Peyer's patch (tissue), 4 donors: ENCODE measurements at regions not wholly inside any gene's neighbourhood (a gene's known extent, or its start where the extent isn't known, plus 50 kb on each side); places are given as distances from the start of the nearest gene placed in this dataset.
"Not testable (repeated sequence)": the region's sequence is repeated elsewhere in the genome, so short reads cannot be mapped to it uniquely, and the experiment has no call there.

Source experiments
- DNase-seq, 3 donors: peaks; one replicate each; pipeline ENCODE4 v3.0.0-alpha.2; 2017 to 2019
- H3K27ac ChIP-seq, 4 donors: fragments of 200-600 bp; sonication (generic); one replicate each; pipeline ENCODE4 v1.5.1; 2016 to 2019
- H3K27me3 ChIP-seq, 2 donors: fragments of 200-600 bp; sonication (generic); one replicate each; pipeline ENCODE4 v1.5.1; 2019
- H3K36me3 ChIP-seq, 3 donors: fragments of 200-600 bp; sonication (generic); one replicate each; pipeline ENCODE4 v1.5.1; 2016 to 2019
- H3K4me1 ChIP-seq, 4 donors: fragments of 200-600 bp; sonication (generic); one replicate each; pipeline ENCODE4 v1.5.1; 2016 to 2019
- H3K4me3 ChIP-seq, 4 donors: fragments of 200-600 bp; sonication (generic); 1 replicate in 3 of 4; 2 replicates in 1 of 4; pipeline ENCODE4 v1.5.1; 2016 to 2019; ENCODE audit warnings: mild to moderate bottlenecking in 1 of 4
- H3K9me3 ChIP-seq, 4 donors: fragments of 200-600 bp; sonication (generic); one replicate each; pipeline ENCODE4 v1.5.1; 2016 to 2019; ENCODE audit warnings: mild to moderate bottlenecking in 1 of 4
- POLR2A ChIP-seq, 2 donors: fragments of 450-650 bp; IDR thresholded peaks; one replicate each; pipeline ENCODE4 v1.5.1; 2017; ENCODE audit warnings: antibody characterized with exemption in 2 of 2, mild to moderate bottlenecking in 2 of 2, moderate library complexity in 2 of 2
- TF ChIP-seq, protein P1 (sequence below), 6 experiments: fragments of 450-650 bp in 4 of 6; fragments of 200-600 bp in 2 of 6; sonication (generic) in 1 of 6; IDR thresholded peaks; one replicate each; pipeline ENCODE4 v1.5.1; 2017 to 2019; ENCODE audit warnings: antibody characterized with exemption in 6 of 6, mild to moderate bottlenecking in 3 of 6, moderate library complexity in 1 of 6

DNA sequence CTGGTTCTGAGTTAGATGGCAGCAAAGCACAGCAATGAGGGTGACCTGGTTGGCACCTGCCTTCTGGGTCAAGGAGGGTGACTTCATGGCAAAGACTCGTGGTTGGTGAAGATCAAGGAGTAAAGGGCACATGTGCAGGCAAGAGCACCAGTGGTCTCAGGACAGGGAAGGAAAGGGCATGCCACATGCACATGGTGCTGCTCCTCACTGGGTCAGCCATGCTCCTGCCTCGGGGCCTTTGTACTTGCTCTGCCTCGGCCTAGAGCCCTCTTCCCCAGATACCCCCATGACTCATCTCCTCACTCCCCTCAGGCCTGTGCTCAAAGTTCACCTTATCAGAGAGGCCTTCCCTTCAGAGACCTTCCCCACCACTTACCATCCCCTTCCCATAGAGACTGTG, 106.7 kb upstream of the KDM7A start:
- H3K36me3 ChIP-seq: no peaks in the 10 kb centered on the region
- H3K27me3 ChIP-seq: no peaks in the 10 kb centered on the region
- no peaks in the 10 kb centered on the region for H3K9me3 ChIP-seq
- H3K4me1 ChIP-seq: no peaks in the 10 kb centered on the region
- H3K27ac ChIP-seq: no peak overlapping the region
- TF ChIP-seq POLR2A (IDR thresholded peaks at IDR 0.05): no peak
- no peak for DNase-seq
- no peak overlapping the region for H3K4me3 ChIP-seq

DNA sequence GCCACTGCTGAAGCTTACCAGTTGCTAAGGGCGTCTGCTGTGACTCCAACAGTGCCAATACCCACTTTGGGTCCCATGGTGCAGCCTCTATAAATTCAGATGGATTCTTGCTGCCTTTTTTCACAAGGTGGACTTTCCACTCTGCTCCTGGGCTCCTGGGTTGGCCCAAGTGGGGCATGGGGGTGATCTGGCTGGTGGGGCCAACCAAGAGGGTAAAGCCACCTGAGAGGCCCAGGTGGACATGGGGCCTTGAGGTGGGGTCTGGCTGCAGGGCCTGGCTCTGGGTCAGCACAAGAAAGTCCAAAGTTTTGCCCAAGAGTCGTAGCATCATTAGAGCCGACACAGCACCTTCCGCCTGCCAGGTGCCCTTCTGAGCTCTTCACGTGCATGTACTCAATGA, 105.2 kb upstream of the KDM7A start:
- Histone ChIP-seq H3K27ac (no peak overlapping the region), H3K27me3 (no peaks in the 10 kb centered on the region), H3K36me3 (no peaks in the 10 kb centered on the region), H3K4me1 (no peaks in the 10 kb centered on the region), H3K9me3 (no peaks in the 10 kb centered on the region), H3K4me3 (no peak overlapping the region)
- TF ChIP-seq, protein P1, sequence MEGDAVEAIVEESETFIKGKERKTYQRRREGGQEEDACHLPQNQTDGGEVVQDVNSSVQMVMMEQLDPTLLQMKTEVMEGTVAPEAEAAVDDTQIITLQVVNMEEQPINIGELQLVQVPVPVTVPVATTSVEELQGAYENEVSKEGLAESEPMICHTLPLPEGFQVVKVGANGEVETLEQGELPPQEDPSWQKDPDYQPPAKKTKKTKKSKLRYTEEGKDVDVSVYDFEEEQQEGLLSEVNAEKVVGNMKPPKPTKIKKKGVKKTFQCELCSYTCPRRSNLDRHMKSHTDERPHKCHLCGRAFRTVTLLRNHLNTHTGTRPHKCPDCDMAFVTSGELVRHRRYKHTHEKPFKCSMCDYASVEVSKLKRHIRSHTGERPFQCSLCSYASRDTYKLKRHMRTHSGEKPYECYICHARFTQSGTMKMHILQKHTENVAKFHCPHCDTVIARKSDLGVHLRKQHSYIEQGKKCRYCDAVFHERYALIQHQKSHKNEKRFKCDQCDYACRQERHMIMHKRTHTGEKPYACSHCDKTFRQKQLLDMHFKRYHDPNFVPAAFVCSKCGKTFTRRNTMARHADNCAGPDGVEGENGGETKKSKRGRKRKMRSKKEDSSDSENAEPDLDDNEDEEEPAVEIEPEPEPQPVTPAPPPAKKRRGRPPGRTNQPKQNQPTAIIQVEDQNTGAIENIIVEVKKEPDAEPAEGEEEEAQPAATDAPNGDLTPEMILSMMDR (IDR thresholded peaks at IDR 0.05): no peak
- no peak for TF ChIP-seq POLR2A (IDR thresholded peaks at IDR 0.05)
- no peak for DNase-seq

DNA sequence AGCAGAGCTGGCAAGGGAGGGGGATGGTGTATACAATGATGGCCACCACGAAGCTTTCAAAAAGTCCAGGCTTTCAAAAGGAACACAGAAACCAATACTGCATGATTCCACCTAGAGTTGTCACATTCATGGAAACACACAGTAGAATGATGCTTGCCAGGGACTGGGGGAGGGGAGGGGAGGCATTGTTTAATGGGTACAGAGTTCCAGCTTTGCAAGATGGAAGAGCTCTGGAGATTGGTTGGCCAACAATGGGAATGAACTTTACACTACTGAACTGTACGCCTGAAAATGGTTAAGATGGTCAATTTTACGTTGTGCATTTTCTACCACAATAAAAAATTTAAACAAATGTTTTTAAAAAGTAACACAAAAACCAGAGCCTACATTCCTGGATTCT, 104.5 kb upstream of the KDM7A start:
- TF ChIP-seq, protein P1 (IDR thresholded peaks at IDR 0.05): no peak
- TF ChIP-seq POLR2A (IDR thresholded peaks at IDR 0.05): no peak
- H3K4me3 ChIP-seq: no peak overlapping the region
- no peaks in the 10 kb centered on the region for H3K4me1 ChIP-seq
- no peak overlapping the region for H3K27ac ChIP-seq
- no peaks in the 10 kb centered on the region for H3K9me3 ChIP-seq
- no peak for DNase-seq
- H3K36me3 ChIP-seq: no peaks in the 10 kb centered on the region
- H3K27me3 ChIP-seq: no peaks in the 10 kb centered on the region

DNA sequence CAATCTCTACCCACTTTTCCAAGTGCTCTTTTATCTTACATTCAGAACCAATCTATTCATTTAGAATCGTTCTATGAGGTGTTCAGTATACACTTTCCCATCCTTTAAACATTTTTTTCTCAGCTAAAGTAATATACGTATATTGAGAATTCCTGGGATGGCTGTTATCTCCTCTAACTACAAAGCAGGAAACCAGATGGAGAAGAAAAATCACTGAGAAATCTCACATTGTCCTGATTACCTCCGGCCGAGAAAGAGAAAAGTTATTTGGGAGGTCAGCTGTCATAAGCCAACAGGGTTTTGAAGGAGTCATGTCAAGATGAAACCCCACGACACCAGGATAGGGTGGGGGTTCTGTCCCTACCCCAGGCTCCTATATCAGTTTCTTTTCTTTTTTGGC, 99.2 kb upstream of the KDM7A start:
- no peak overlapping the region for H3K4me3 ChIP-seq

DNA sequence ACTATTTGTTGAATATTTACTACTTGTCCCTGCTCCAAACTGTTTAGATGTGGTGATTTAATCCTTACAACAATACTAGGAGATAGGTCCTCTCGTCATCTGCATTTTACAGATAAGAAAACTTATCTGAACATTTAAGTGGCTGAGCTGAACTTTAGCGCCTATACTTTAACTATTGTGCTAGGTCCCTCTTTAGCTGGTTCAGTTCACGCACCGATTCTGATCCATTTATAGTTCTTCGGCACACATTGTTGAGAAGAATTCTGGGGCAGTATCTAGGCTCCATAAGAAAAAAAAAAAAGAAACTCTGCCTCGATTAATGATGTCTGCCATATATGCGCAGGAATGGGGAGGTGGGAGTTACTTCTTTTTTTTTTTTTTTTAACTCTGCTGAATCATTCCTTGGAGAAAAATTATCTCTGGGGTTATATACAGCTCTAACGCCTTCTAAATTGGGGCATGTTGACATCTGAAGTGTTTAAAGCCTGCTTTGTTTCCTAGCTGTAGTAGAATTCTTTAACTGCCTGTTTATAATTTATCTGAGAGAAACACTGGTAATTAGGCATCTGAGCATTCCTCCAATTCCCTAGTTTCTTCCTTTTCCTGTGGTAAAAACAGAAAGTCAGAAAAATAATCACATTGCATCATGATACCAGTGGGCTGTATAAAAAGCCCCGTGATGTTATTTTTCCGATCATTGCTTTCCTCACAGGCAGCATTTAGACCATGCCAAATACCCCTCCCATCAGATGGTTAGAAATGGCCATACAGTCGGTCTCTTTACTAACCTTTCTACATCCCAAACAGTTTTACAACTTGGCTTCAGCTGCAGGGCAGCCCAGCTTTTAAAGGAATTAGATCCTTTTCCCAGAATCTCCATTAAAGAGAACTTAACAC, 98.5 kb upstream of the KDM7A start:
- Histone ChIP-seq H3K27me3 (no peaks in the 10 kb centered on the region), H3K36me3 (no peaks in the 10 kb centered on the region), H3K9me3 (no peaks in the 10 kb centered on the region), H3K4me1 (no peaks in the 10 kb centered on the region), H3K4me3 (no peak overlapping the region), H3K27ac (no peak overlapping the region)
- TF ChIP-seq POLR2A (IDR thresholded peaks at IDR 0.05): no peak
- TF ChIP-seq, protein P1 (IDR thresholded peaks at IDR 0.05): no peak
- DNase-seq: no peak

More for the DNA sequence above, 99.2 kb upstream of the KDM7A start:
- Histone ChIP-seq H3K9me3 (no peaks in the 10 kb centered on the region), H3K27ac (no peak overlapping the region), H3K4me1 (no peaks in the 10 kb centered on the region), H3K36me3 (no peaks in the 10 kb centered on the region), H3K27me3 (no peaks in the 10 kb centered on the region)
- DNase-seq: no peak
- no peak for TF ChIP-seq POLR2A (IDR thresholded peaks at IDR 0.05)
- TF ChIP-seq, protein P1 (IDR thresholded peaks at IDR 0.05): no peak

DNA sequence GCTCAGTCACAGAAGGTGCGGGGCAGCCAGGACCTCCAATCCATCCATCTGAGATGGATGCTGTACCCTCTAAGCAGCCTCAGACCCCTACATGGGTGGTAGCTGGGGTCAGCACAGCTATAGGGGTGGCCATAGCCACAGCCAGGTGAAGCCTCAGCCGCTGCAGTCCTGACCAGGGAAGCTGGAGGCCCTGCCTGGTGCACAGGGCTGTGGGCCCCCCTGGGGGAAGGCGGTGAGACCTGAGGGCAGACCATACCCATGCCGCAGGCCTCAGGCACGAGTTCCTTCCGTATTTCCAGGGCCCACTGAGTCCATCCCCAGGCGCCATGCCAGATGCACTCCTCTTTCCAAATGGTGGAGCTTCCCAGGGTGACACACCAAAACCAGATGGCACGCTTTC, 96.6 kb upstream of the KDM7A start:
- H3K27me3 ChIP-seq: no peaks in the 10 kb centered on the region
- no peak overlapping the region for H3K27ac ChIP-seq
- no peak for DNase-seq
- H3K4me1 ChIP-seq: no peaks in the 10 kb centered on the region
- TF ChIP-seq, protein P1 (IDR thresholded peaks at IDR 0.05): no peak
- TF ChIP-seq POLR2A (IDR thresholded peaks at IDR 0.05): no peak
- no peaks in the 10 kb centered on the region for H3K9me3 ChIP-seq
- H3K36me3 ChIP-seq: no peaks in the 10 kb centered on the region
- H3K4me3 ChIP-seq: no peak overlapping the region

DNA sequence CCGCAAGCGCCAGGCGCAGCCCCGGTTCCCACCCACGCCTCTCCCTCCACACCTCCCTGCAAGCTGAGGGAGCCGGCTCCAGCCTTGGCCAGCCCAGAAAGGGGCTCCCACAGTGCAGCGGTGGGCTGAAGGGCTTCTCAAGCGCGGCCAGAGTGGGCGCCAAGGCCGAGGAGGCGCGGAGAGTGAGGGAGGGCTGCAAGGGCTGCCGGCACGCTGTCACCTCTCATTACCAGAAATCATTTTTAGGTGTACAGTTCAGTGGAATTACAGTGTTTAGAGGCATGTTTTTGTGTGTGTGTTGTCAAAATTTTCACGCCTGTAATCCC, 94.8 kb upstream of the KDM7A start:
- H3K27ac ChIP-seq, H3K4me3 ChIP-seq, H3K27me3 ChIP-seq, H3K4me1 ChIP-seq, H3K9me3 ChIP-seq, DNase-seq, H3K36me3 ChIP-seq: not testable (repeated sequence)
